ENCODE measurements at regions not wholly inside any gene's neighbourhood (a gene's known extent, or its start where the extent isn't known, plus 50 kb on each side); places are given as distances from the start of the nearest gene placed in this dataset.
"Not testable (repeated sequence)": the region's sequence is repeated elsewhere in the genome, so short reads cannot be mapped to it uniquely, and the experiment has no call there.

- no peak for DNase-seq (ENCODE audit: extremely low spot score)
- no peak for TF ChIP-seq CTCF (IDR thresholded peaks at IDR 0.05; ENCODE audit: control extremely low read depth, extremely low read depth, low read depth, missing control alignments)
- ChIA-PET CTCF (interaction anchor here (0.9 to 2.9 kb wide), 6 partner anchors 9 to 609 kb away, joined by 3 to 16 read pairs (median 4); no protein-coding TSS in a partner anchor), POLR2A (no interaction called here)
Observed at GRCh38 chr1:200294241-200294640, 115.6 kb downstream of the ZNF281 start.

- no peak for TF ChIP-seq CTCF (IDR thresholded peaks at IDR 0.05; ENCODE audit: control extremely low read depth, extremely low read depth, low read depth, missing control alignments)
- POLR2A ChIA-PET = no interaction called here
- CTCF ChIA-PET = interaction anchor here (2.1 kb wide), 1 partner anchor 13 kb away, joined by 9 read pairs; no protein-coding TSS in a partner anchor
- DNase-seq (ENCODE audit: extremely low spot score) = no peak
Observed at GRCh38 chr1:200292699-200293098, 117.1 kb downstream of the ZNF281 start.

- DNase-seq (ENCODE audit: extremely low spot score) = no peak
- ChIA-PET CTCF (interaction anchor here (0.9 to 2.8 kb wide), 2 partner anchors 10 to 17 kb away, joined by 4 to 10 read pairs; no protein-coding TSS in a partner anchor), POLR2A (no interaction called here)
- TF ChIP-seq CTCF (IDR thresholded peaks at IDR 0.05; ENCODE audit: control extremely low read depth, extremely low read depth, low read depth, missing control alignments) = no peak
Observed at GRCh38 chr1:200291106-200291505, 118.7 kb downstream of the ZNF281 start.

DNA sequence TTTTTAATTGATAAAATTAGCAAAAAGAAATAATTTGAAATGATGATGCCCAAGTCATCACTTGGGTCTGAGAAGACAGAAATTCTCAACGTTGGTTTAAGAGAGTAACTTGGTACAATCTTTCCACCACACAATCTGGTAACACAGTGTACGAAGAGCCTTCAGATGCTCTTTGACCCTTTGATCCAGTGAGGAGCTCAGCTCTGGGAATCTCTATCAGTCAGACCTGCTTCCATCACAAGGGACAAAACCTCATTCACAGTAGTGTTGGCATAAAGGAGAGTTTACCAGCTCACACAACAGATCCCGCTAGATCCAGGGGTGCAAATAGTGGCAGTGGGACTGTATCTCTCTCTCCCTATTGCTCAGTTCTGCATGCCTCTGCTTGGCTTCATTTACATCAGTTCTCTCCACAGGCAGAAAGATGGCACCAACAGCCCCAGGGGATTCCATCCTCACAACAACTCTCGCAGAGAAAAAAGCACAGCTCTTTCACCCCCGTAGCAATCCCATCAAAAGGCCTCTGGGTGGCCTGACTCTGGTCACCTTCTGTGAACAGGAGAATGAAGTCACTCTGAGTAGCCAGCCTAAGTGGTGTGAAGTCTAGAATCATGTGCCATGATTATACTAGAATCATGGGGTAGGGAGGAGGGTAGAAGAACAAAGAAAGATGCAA lies 119.7 kb downstream of the ZNF281 start:
- no peak for DNase-seq (ENCODE audit: extremely low spot score)
- ChIA-PET POLR2A (no interaction called here), CTCF (interaction anchor here (0.9 to 3.2 kb wide), 4 partner anchors 9 to 18 kb away, joined by 4 to 14 read pairs (median 8); no protein-coding TSS in a partner anchor)
- no peak for TF ChIP-seq CTCF (IDR thresholded peaks at IDR 0.05; ENCODE audit: control extremely low read depth, extremely low read depth, low read depth, missing control alignments)

DNA sequence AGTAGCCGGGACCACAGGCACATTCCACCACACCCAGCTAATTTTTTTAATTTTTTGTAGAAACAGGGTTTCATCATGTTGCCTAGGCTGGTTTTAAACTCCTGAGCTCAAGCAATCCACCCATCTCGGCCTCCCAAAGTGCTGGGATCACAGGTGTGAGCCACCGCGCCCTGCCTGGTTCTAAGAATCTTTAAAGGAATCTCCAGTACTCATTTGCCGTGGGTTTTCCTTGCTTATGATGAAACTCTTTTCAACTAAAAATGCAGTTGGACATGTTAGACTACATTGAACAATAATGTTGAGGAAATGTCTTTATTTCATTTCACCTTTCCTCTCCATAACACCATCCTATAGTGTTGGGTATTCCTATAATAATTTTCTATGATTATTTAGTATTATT lies 121.6 kb downstream of the ZNF281 start:
- ChIA-PET CTCF (interaction anchor here (1.0 to 3.2 kb wide), 4 partner anchors 8 to 16 kb away, joined by 3 to 14 read pairs (median 5); no protein-coding TSS in a partner anchor), POLR2A (no interaction called here)
- TF ChIP-seq CTCF (IDR thresholded peaks at IDR 0.05; ENCODE audit: control extremely low read depth, extremely low read depth, low read depth, missing control alignments) = no peak
- DNase-seq (ENCODE audit: extremely low spot score) = no peak

DNA sequence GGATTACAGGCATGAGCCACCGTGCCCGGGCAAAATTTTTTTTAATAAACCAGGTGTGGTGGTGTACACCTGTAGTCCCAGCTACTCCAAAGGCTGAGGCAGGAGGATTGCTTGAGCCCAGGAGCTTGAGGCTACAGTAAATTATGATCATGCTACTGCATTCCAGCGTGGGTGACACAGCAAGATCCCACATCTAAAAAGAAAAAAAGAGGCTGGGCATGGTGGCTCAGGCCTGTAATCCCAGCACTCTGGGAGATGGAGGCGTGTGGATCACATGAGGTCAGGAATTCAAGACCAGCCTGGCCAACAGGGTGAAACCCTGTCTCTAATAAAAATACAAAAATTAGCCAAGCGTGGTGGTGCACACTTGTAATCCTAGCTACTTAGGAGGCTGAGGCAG lies 125.6 kb downstream of the ZNF281 start:
- CTCF ChIA-PET = interaction anchor here (1.1 to 1.4 kb wide), 2 partner anchors 12 to 24 kb away, joined by 3 to 5 read pairs; no protein-coding TSS in a partner anchor

GRCh38 chr1:200282497-200283122 lies 127.2 kb downstream of the ZNF281 start:
- no peak for TF ChIP-seq CTCF (IDR thresholded peaks at IDR 0.05; ENCODE audit: control extremely low read depth, extremely low read depth, low read depth, missing control alignments)
- ChIA-PET CTCF (interaction anchor here (0.7 to 3.8 kb wide), 9 partner anchors 11 to 208 kb away, joined by 3 to 23 read pairs (median 3); no protein-coding TSS in a partner anchor), POLR2A (no interaction called here)
- DNase-seq (ENCODE audit: extremely low spot score) = no peak

More for the DNA sequence above, 125.6 kb downstream of the ZNF281 start:
- DNase-seq (ENCODE audit: extremely low spot score); POLR2A ChIA-PET: not testable (repeated sequence)

Data from GM10248 (cell line).